HEK293T (cell line): ENCODE measurements at regions not wholly inside any gene's neighbourhood (a gene's known extent, or its start where the extent isn't known, plus 50 kb on each side); places are given as distances from the start of the nearest gene placed in this dataset.

ENCODE experiments used
- CTCF ChIA-PET: fragments of 350-600 bp; formaldehyde crosslinking; extraction: SDS; loops from one replicate; lab custom pipeline; 2021; ENCODE audit warnings: antibody characterized with exemption, inconsistent platforms; lab: Yijun Ruan, JAX
- POLR2A ChIA-PET: fragments of 350-600 bp; formaldehyde crosslinking; extraction: SDS; loops from one replicate; lab custom pipeline; 2020; ENCODE audit warnings: antibody characterized with exemption, inconsistent platforms; lab: Yijun Ruan, JAX
- DNase-seq: peaks from one replicate; pipeline ENCODE4 v3.0.0; 2012; ENCODE audit warnings: mixed read lengths; ENCODE audit errors: extremely low spot score
- ARNT ChIP-seq: fragments of 450-650 bp; IDR thresholded peaks from 2 replicates; pipeline ENCODE4 v1.6.1; 2017; ENCODE audit warnings: mild to moderate bottlenecking
- BHLHE40 ChIP-seq: fragments of 450-650 bp; IDR thresholded peaks from 2 replicates; pipeline ENCODE4 v1.6.1; 2016; ENCODE audit warnings: mild to moderate bottlenecking, moderate library complexity, borderline replicate concordance
- CTBP1 ChIP-seq: fragments of 450-650 bp; IDR thresholded peaks from 2 replicates; pipeline ENCODE4 v1.6.1; 2016; ENCODE audit warnings: borderline replicate concordance
- ELF4 ChIP-seq: fragments of 450-650 bp; IDR thresholded peaks from 2 replicates; pipeline ENCODE4 v1.6.1; 2017; ENCODE audit warnings: antibody characterized with exemption
- FOXA1 ChIP-seq: fragments of 450-650 bp; IDR thresholded peaks from 2 replicates; pipeline ENCODE4 v1.6.1; 2016; ENCODE audit warnings: mild to moderate bottlenecking
- FOXK2 ChIP-seq: fragments of 450-650 bp; IDR thresholded peaks from 2 replicates; pipeline ENCODE4 v1.6.1; 2016; ENCODE audit warnings: mild to moderate bottlenecking
- FOXM1 ChIP-seq: fragments of 450-650 bp; IDR thresholded peaks from 2 replicates; pipeline ENCODE4 v1.6.1; 2017; ENCODE audit warnings: mild to moderate bottlenecking, borderline replicate concordance
- HDGF ChIP-seq: fragments of 450-650 bp; IDR thresholded peaks from 2 replicates; pipeline ENCODE4 v1.6.1; 2017; ENCODE audit warnings: antibody characterized with exemption, borderline replicate concordance
- L3MBTL2 ChIP-seq: fragments of 450-650 bp; conservative IDR thresholded peaks from 2 replicates; pipeline ENCODE4 v1.6.1; 2016; ENCODE audit warnings: mild to moderate bottlenecking
- LEF1 ChIP-seq: fragments of 450-650 bp; IDR thresholded peaks from 2 replicates; pipeline ENCODE4 v1.6.1; 2017; ENCODE audit warnings: mild to moderate bottlenecking, borderline replicate concordance
- NFRKB ChIP-seq: fragments of 450-650 bp; IDR thresholded peaks from 2 replicates; pipeline ENCODE4 v1.6.1; 2016; ENCODE audit warnings: mild to moderate bottlenecking, moderate library complexity
- SP1 ChIP-seq: fragments of 450-650 bp; IDR thresholded peaks from 2 replicates; pipeline ENCODE4 v1.6.1; 2017
- SUZ12 ChIP-seq: fragments of 450-650 bp; IDR thresholded peaks from 2 replicates; pipeline ENCODE4 v1.6.1; 2016; ENCODE audit warnings: mild to moderate bottlenecking
- TARDBP ChIP-seq: fragments of 450-650 bp; IDR thresholded peaks from 2 replicates; pipeline ENCODE4 v1.6.1; 2016
- ZNF384 ChIP-seq: fragments of 450-650 bp; IDR thresholded peaks from 2 replicates; pipeline ENCODE4 v1.6.1; 2016
- TF ChIP-seq, protein P1 (sequence below): fragments of 450-650 bp; IDR thresholded peaks from 2 replicates; pipeline ENCODE4 v1.6.1; 2016

DNA sequence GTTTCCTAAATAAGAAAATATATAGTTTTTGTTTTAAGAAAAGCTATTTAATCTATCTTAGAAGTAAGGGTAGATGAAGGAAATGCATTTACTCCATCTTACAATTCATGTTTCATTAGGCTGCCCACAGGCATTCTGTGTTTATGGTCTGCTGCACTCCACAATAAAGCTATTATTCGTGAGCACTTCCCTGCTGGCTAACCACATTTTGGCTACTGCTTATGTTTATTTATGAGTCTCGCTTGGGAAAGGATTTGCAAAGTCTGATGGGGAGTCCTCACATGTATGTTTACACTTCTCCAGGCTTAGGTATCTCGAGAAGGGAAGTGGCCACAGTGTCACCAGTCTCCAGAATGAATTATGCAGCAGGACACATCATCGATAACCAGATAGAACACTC lies 260.8 kb upstream of the VCX start:
- DNase-seq, result no peak
- TF ChIP-seq FOXA1 (no peak), LEF1 (no peak), CTBP1 (no peak), SP1 (no peak), ELF4 (no peak), FOXM1 (no peak), L3MBTL2 (no peak)
- ChIA-PET POLR2A (no interaction called here), CTCF (no interaction called here)

DNA sequence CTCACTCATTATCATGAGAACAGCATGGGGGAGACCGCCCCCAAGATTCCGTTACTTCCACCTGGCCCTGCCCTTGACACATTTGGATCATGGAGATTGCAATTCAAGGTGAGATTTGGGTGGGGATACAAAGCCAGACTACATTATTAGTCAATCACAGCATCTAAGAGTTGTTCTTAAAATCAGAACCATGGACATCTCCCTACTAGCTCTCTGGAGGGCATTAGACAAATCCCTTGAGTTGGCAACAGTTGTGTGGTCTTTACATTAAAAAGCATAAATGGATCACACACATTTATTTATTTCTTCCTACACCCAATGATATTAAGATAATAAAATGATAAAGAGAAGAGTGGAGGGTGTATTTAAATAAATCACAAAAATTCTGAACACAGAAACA lies 262.8 kb upstream of the VCX start:
- no peak for DNase-seq
- TF ChIP-seq HDGF (no peak), FOXA1 (no peak), FOXM1 (no peak)
- TF ChIP-seq, protein P1, sequence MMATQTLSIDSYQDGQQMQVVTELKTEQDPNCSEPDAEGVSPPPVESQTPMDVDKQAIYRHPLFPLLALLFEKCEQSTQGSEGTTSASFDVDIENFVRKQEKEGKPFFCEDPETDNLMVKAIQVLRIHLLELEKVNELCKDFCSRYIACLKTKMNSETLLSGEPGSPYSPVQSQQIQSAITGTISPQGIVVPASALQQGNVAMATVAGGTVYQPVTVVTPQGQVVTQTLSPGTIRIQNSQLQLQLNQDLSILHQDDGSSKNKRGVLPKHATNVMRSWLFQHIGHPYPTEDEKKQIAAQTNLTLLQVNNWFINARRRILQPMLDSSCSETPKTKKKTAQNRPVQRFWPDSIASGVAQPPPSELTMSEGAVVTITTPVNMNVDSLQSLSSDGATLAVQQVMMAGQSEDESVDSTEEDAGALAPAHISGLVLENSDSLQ, result no peak
- ChIA-PET POLR2A (no interaction called here), CTCF (no interaction called here)

GRCh38 chrX:7574325-7574724 lies 268.6 kb upstream of the VCX start:
- DNase-seq, result no peak
- TF ChIP-seq TARDBP, result no peak
- TF ChIP-seq, protein P1, result no peak
- ChIA-PET CTCF (no interaction called here), POLR2A (no interaction called here)

GRCh38 chrX:7570432-7571029 lies 272.4 kb upstream of the VCX start:
- ChIA-PET POLR2A (no interaction called here), CTCF (no interaction called here)
- no peak for TF ChIP-seq FOXK2
- no peak for TF ChIP-seq FOXM1
- no peak for TF ChIP-seq ARNT
- no peak for TF ChIP-seq HDGF
- no peak for TF ChIP-seq SP1
- no peak for TF ChIP-seq TARDBP
- no peak for TF ChIP-seq CTBP1
- TF ChIP-seq BHLHE40, result no peak
- no peak for TF ChIP-seq ELF4
- no peak for TF ChIP-seq FOXA1
- TF ChIP-seq, protein P1, result no peak
- no peak for TF ChIP-seq L3MBTL2
- no peak for TF ChIP-seq ZNF384
- no peak for TF ChIP-seq LEF1
- no peak for DNase-seq

- CTCF ChIA-PET, result no interaction called here
- POLR2A ChIA-PET, result no interaction called here
- no peak for DNase-seq
- TF ChIP-seq SUZ12 (no peak), HDGF (no peak)
Observed at GRCh38 chrX:7568597-7568996, 274.4 kb upstream of the VCX start.

GRCh38 chrX:7568130-7568529 lies 274.8 kb upstream of the VCX start:
- no peak for DNase-seq
- CTCF ChIA-PET, result no interaction called here
- no peak for TF ChIP-seq FOXM1
- TF ChIP-seq ZNF384, result no peak
- no peak for TF ChIP-seq SUZ12
- POLR2A ChIA-PET, result no interaction called here

- no peak for DNase-seq
- ChIA-PET CTCF (no interaction called here), POLR2A (no interaction called here)
- TF ChIP-seq LEF1 (no peak), ELF4 (no peak), HDGF (no peak), ZNF384 (no peak), FOXA1 (no peak), SUZ12 (no peak), L3MBTL2 (no peak), TARDBP (no peak), NFRKB (no peak), ARNT (no peak), BHLHE40 (no peak), CTBP1 (no peak), SP1 (no peak), FOXK2 (no peak), FOXM1 (no peak)
- TF ChIP-seq, protein P1, result no peak
Observed at GRCh38 chrX:7552760-7553159, 290.2 kb upstream of the VCX start.
